ENCODE measurements at regions not wholly inside any gene's neighbourhood (a gene's known extent, or its start where the extent isn't known, plus 50 kb on each side); places are given as distances from the start of the nearest gene placed in this dataset.
A peak's percentile ranks its signal among the peaks of the same experiment; 100 is the strongest.
"Not testable (repeated sequence)": the region's sequence is repeated elsewhere in the genome, so short reads cannot be mapped to it uniquely, and the experiment has no call there.

GRCh38 chr16:29198231-29198630, 208.3 kb downstream of the NPIPB11 start:
- no peak for TF ChIP-seq POLR2A (IDR thresholded peaks at IDR 0.05)
- TF ChIP-seq, protein P1, sequence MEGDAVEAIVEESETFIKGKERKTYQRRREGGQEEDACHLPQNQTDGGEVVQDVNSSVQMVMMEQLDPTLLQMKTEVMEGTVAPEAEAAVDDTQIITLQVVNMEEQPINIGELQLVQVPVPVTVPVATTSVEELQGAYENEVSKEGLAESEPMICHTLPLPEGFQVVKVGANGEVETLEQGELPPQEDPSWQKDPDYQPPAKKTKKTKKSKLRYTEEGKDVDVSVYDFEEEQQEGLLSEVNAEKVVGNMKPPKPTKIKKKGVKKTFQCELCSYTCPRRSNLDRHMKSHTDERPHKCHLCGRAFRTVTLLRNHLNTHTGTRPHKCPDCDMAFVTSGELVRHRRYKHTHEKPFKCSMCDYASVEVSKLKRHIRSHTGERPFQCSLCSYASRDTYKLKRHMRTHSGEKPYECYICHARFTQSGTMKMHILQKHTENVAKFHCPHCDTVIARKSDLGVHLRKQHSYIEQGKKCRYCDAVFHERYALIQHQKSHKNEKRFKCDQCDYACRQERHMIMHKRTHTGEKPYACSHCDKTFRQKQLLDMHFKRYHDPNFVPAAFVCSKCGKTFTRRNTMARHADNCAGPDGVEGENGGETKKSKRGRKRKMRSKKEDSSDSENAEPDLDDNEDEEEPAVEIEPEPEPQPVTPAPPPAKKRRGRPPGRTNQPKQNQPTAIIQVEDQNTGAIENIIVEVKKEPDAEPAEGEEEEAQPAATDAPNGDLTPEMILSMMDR (IDR thresholded peaks at IDR 0.05): no peak
- Histone ChIP-seq H3K27ac (no peak overlapping the region), H3K27me3 (no peaks in the 10 kb centered on the region), H3K4me1 (no peaks in the 10 kb centered on the region), H3K36me3 (no peaks in the 10 kb centered on the region), H3K9me3 (no peaks in the 10 kb centered on the region), H3K4me3 (replicated peaks in 1 of 3) (no peak overlapping the region)
- 95 to 96% methylated on average over 4 of the region's 4 CpGs for WGBS, 2 donors
- no peak for DNase-seq
- intact Hi-C loops (cut with DNase I): no loop called here

DNA sequence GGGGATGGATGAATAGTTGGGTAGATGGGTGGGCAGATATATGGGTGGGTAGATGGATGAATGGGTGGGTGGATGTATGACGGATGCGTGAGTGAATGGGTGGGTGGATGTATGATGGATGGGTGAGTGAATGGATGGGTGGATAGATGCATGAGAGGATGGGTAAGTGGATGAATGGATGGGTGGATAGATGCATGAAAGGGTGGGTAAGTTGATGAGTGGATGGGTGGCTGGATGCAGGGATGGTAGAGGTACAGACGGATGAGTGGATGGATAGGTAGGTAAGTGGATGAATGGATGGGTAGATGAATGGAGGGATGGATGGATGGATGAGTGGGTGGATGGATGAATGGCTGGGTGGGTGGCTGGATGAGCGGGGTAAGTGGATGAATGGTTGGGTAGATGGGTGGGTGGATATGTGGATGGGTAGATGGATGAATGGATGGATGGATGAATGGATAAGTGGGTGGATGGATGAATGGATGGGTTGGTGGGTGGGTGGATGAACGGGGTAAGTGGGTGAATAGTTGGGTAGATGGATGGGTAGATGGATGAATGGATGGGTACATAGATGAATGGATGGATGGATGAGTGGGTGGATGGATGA, 208.9 kb downstream of the NPIPB11 start:
- DNase-seq; intact Hi-C loops (cut with DNase I); H3K9me3 ChIP-seq; H3K4me1 ChIP-seq; H3K27me3 ChIP-seq; H3K36me3 ChIP-seq; H3K27ac ChIP-seq; H3K4me3 ChIP-seq (replicated peaks in 1 of 3): not testable (repeated sequence)
- 85 to 95% methylated on average over 5 of the region's 5 CpGs for WGBS, 2 donors

- DNase-seq; H3K9me3 ChIP-seq; H3K27ac ChIP-seq; intact Hi-C loops (cut with DNase I); H3K27me3 ChIP-seq; H3K36me3 ChIP-seq; H3K4me1 ChIP-seq; H3K4me3 ChIP-seq (replicated peaks in 1 of 3): not testable (repeated sequence)
- 97 to 100% methylated on average over 1 of the region's 1 CpG for WGBS, 2 donors
Observed at GRCh38 chr16:29196746-29197145, 209.8 kb downstream of the NPIPB11 start.

GRCh38 chr16:29195116-29195872, 210.4 kb downstream of the LAT start:
- WGBS, 2 donors: 62 to 65% methylated on average over 19 of the region's 19 CpGs
- H3K4me1 ChIP-seq; intact Hi-C loops (cut with DNase I); DNase-seq; H3K36me3 ChIP-seq; H3K27me3 ChIP-seq; H3K9me3 ChIP-seq; H3K4me3 ChIP-seq (replicated peaks in 1 of 3): not testable (repeated sequence)
- H3K27ac ChIP-seq: peak overlapping the region in 2 of 3 donors; percentile 47 to 61

DNA sequence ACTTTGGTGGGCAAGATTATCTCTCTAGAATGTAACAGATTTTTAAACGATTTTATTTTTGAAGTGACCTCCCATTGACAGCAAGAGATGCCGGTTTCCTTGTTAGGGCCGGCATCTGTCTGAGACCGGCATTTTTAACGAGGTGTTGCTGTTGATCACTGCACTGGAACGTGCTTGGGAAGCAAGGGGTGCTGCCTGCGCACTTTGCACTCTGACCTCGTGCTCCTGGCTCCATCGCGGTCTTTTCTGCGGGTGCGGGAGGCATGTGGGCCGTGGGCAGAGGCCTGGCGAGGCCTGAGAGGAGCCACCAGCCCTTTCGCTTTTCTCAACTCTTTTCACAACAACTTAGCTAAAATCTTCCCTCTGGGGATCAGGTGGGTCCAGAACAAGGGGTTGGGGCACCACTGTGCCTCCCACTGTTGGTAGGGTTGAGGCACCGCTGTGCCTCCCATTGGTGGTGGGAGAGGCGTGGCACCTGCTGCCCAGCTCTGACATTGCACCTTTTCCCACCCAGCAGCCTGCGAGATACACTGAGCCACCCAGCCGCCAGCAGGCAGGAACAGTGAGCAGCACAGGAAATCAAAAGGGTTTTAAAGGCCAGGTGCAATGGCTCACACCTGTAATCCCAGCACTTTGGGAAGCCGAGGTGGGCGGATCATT, 209.5 kb downstream of the LAT start:
- intact Hi-C loops (cut with DNase I); H3K27me3 ChIP-seq; H3K4me3 ChIP-seq (replicated peaks in 1 of 3); H3K9me3 ChIP-seq; H3K27ac ChIP-seq; H3K36me3 ChIP-seq; H3K4me1 ChIP-seq; DNase-seq: not testable (repeated sequence)
- 89 to 90% methylated on average over 8 to 16 of the region's 21 CpGs for WGBS, 2 donors

DNA sequence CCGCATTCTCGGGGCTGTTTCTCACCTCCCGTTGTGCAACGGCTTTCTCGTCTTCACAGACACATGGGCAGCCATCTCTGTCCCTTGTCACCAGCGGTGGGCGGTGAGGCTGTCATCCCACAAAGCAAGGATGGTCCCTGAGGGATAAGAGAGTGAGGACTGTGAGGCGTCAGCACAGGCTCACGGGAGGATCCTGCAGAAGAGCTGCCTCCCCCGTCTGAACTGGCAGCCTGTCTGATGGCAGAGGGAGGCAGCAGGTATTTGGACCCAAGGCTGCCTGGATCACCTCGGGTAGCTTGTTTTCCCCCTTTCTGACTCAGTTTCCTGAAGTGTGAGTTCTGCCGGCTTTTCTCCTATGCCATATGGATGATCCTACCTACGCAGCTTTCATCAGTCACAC, 208.8 kb downstream of the LAT start:
- H3K27ac ChIP-seq; H3K27me3 ChIP-seq; H3K36me3 ChIP-seq; H3K4me1 ChIP-seq; intact Hi-C loops (cut with DNase I); DNase-seq; H3K4me3 ChIP-seq (replicated peaks in 1 of 3); H3K9me3 ChIP-seq: not testable (repeated sequence)
- WGBS, 2 donors: 79 to 83% methylated on average over 13 of the region's 13 CpGs

- H3K27me3 ChIP-seq; H3K36me3 ChIP-seq; H3K9me3 ChIP-seq; H3K4me3 ChIP-seq (replicated peaks in 1 of 3); DNase-seq; intact Hi-C loops (cut with DNase I); H3K27ac ChIP-seq; H3K4me1 ChIP-seq: not testable (repeated sequence)
- WGBS, 2 donors: 91 to 95% methylated on average over 12 to 14 of the region's 14 CpGs
Observed at GRCh38 chr16:29193248-29193574, 208.4 kb downstream of the LAT start.

Measured in thyroid gland (tissue), 4 donors.